Uterus (tissue), 2 donors: ENCODE measurements at regions not wholly inside any gene's neighbourhood (a gene's known extent, or its start where the extent isn't known, plus 50 kb on each side); places are given as distances from the start of the nearest gene placed in this dataset.

Source experiments
- POLR2A ChIP-seq, 2 donors: fragments of 450-650 bp; IDR thresholded peaks; one replicate each; pipeline ENCODE4 v1.6.1; 2016; ENCODE audit warnings: antibody characterized with exemption in 2 of 2, mild to moderate bottlenecking in 1 of 2, moderate library complexity in 1 of 2
- TF ChIP-seq, protein P1 (sequence below), 4 experiments: fragments of 200-600 bp in 2 of 4; fragments of 450-650 bp in 2 of 4; sonication (generic) in 2 of 4; IDR thresholded peaks; one replicate each; pipeline ENCODE4 v1.5.1; 2016 to 2019; ENCODE audit warnings: antibody characterized with exemption in 4 of 4, mild to moderate bottlenecking in 2 of 4, moderate library complexity in 1 of 4

DNA sequence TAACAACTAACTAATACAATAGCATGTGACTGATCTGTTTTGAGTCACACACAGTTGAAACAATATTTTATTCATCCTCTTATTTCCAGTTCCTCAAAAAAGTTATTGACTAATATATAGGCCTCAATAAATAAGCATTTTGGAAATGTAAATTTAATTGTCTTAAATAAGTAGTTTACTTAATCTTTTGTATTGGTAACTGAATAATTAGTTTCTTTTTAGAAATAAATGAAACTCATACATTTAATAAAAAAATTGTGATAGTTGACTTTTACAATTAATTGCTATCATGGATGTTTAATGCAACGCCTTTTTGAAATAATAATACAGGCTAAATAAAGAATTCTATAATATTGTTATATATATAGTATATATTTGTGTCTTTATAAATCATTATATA is 500.8 kb upstream of the PCDH20 start:
- TF ChIP-seq, protein P1, sequence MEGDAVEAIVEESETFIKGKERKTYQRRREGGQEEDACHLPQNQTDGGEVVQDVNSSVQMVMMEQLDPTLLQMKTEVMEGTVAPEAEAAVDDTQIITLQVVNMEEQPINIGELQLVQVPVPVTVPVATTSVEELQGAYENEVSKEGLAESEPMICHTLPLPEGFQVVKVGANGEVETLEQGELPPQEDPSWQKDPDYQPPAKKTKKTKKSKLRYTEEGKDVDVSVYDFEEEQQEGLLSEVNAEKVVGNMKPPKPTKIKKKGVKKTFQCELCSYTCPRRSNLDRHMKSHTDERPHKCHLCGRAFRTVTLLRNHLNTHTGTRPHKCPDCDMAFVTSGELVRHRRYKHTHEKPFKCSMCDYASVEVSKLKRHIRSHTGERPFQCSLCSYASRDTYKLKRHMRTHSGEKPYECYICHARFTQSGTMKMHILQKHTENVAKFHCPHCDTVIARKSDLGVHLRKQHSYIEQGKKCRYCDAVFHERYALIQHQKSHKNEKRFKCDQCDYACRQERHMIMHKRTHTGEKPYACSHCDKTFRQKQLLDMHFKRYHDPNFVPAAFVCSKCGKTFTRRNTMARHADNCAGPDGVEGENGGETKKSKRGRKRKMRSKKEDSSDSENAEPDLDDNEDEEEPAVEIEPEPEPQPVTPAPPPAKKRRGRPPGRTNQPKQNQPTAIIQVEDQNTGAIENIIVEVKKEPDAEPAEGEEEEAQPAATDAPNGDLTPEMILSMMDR (IDR thresholded peaks at IDR 0.05) = no peak
- no peak for TF ChIP-seq POLR2A (IDR thresholded peaks at IDR 0.05)
